GM18870 (cell line): ENCODE measurements at regions not wholly inside any gene's neighbourhood (a gene's known extent, or its start where the extent isn't known, plus 50 kb on each side); places are given as distances from the start of the nearest gene placed in this dataset.
"Not testable (repeated sequence)": the region's sequence is repeated elsewhere in the genome, so short reads cannot be mapped to it uniquely, and the experiment has no call there.

ENCODE experiments used
- ATAC-seq: cut with Tn5 transposase; IDR thresholded peaks from one replicate; pipeline ENCODE4 v1.9.1; 2021; ENCODE audit warnings: moderate library complexity; ENCODE audit not compliant: unreplicated experiment

DNA sequence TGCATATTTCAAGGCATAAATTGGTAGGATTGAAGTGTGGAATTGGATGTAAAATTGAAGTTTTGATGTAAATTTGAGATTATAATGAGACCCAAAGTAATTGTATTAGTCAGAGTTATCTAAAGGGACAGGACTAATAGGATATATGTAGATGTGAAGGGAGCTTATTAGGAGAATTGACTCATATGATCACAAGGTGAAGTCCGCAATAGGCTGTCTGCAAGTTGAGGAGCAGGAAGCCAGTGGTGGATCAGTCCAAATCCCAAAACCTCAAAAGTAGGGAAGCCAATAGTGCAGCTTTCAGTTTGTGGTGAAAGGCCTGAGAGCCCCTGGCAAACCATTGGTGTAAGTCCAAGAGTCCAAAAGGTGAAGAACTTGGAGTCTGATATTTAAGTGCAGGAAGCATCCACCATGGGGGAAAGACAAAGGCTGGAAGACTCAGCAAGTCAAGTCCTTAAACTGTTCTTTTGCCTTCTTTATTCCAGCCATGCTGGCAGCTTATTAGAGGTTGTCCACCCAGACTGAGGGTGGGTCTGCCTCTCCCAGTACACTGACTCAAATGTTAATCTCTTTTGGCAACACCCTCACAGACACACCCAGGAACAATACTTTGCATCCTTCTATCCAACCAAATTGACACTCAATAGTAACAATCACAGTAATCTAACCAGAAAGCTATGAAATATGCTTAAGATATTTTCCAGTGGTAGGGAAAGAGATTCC, 442.6 kb upstream of the PTCHD4 start:
- ATAC-seq, result no peak

DNA sequence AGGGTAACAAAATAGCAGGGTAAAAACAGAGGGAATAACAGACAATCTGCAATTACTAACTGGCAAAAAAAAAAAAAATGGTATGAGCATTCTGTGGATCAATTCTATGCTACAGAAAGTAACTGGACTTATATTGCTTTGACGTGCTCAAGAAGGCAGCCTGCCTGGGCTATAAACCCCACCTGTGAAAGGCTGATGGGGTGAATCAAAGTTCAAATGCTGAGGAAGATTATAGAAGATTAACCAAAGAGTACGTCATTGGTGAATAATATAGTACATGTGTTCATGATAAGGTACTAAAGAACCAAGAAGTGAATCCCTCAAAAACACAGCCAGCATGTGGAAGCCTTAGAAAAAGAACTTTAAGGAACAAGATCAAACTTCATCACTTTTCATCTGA, 441.9 kb upstream of the PTCHD4 start:
- no peak for ATAC-seq

DNA sequence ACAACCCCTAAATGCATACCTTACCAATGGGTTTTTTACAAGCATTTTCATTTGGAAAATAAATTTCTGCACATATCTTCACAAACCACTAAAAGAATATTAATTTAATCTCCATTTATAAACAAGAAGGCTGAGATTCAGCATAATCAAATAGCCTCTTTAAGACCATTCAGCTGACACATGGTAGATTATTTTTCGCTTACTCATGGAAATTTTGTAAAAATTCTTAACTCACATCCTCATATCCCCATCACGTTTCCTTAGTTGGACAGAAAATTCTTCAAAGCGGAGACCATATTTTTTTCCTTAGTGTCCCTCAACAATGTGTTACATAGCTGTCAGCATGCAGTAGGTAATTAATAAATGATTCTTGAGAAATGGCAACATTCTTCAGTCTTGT, 439.6 kb upstream of the PTCHD4 start:
- no peak for ATAC-seq

DNA sequence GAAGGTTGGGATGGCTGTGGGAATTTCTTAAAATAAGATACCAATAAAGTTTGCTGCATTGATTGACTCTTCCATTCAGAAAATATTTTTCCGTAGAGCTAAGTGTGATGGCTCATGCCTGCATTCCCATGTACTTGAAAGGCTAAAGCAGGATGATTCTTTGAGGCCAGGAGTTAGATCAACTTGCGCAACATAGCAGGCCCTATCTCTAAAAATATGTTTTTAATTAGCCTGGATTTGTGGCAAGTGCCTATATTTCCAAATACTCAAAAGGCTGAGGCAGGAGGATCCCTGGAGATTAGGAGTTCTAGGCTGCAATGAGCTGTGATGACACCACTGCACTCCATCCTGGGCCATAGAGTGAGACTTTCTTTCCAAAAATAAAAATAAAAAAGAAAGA, 431.2 kb upstream of the PTCHD4 start:
- ATAC-seq, result no peak

DNA sequence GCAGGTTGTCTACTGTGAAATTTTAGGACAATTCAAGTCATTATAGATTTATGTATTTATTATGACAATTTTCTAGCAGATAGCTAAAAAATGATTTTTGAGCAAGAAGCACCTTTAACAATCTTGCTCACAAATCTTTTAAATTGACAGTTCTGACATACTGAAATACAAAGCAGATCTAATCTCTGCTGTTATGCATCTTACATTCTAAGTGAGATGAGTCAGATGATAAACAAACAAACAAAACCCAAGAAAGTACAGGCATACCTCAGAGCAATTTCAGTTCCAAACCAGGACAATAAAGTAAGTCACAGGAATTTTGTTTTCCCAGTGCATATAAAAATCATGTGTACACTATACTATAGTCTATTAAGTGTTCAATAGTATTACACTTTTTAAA, 430.7 kb upstream of the PTCHD4 start:
- no peak for ATAC-seq

DNA sequence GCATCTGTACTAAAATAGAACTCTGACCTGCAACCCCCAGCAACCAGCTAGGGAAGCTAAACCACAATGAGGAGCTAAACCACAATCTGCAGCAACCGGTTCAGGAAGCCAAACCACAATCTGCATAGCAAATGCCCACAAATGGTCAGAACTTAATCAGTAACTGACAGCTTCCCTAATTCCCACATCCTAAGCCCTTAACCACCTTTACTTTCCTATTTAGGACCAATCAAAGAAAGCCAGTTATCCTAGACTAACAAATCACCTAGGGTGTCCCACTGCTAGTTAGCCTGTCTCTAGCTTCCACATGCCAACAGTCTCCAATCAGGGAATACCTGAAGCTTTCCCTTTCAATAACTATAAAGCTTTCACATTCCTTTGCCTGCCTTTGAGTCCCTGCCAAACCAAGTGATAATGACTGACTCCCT, 424.6 kb upstream of the PTCHD4 start:
- ATAC-seq, result no peak

DNA sequence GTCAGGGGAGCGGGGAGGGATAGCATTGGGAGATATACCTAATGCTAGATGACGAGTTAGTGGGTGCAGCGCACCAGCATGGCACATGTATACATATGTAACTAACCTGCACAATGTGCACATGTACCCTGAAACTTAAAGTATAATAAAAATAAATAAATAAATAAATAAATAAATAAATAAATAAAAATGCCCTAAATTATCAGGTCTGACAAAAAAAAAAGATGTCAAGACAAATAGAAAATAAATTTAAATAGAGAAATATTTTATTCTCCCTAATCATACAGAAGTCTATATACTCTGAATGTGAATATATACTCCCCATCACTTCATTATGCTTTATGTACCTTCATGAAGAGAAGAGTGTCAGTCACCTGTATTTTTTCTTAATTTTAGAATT, 420.0 kb upstream of the PTCHD4 start:
- not testable (repeated sequence) for ATAC-seq

DNA sequence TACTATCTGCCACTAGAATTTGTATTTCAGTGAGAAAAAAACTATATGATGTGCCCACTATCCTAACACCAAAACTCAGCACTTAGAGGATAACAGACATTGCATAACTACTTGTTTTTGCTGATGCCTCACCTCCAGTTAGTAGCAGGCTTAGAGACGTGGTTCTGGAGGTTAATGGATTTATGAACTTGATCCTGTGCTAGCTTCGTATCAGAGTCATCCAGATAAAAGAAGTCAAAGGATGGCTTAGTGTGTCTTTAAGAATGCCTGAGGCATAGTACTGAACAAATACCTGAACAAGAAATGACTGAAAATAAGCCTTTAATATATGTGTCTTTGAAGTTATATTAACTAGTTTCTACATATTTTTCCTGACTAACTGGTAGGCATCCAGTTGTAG, 414.9 kb upstream of the PTCHD4 start:
- ATAC-seq, result no peak

DNA sequence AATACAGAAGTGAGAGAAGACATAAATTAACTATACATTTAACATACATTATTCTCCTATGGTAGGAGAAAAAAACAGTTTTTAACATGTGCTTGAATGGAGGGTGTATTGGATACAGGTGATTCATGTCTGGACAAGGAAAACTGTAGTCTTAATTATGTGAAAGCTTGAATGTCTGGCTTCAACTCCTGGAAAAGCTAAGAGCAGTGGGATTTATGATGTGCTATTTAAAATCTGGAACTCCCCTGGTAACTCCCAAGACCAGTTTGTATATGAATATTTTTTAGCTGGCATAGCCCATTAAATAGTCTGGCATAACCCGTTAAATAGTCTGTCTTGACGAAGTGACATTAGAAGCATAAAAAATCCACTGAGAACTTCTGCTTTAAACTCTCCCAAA, 410.0 kb upstream of the PTCHD4 start:
- no peak for ATAC-seq

DNA sequence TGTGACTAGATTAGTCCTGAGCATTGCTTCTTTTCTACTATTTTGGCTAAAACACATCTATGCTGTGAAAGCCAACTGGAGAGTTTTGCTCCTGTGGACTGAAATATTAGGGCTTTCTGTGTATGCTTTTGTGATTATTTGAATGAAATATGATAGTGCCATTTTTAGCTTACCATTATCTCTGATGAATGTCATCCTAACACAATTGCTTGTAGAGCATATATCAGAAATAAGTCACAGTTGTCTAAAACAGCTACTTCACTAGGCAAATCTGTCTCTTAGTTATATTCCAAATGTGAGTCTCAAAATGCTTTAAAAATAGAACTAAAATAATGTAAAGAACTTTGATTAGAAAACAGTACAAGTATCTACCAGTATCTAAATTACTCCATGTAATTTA, 401.4 kb upstream of the PTCHD4 start:
- no peak for ATAC-seq

DNA sequence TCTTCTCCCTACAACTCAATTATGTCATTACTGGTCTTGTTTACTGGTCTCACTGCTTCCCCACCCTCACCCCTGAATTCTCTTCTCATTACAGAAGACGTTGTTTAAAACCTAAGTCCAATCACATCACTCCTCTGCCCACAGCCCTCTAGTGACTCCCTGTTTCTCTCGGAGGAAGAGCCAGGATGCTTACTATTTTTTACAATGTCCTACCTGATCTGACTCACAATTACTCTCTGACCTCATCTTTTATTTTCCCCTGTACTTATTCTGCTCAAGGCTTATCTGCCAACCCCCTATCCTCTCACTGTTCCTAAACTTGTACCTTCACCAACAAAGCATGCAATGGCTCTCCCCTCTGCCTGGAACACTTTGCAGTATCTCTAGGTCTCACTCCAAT, 400.4 kb upstream of the PTCHD4 start:
- no peak for ATAC-seq

DNA sequence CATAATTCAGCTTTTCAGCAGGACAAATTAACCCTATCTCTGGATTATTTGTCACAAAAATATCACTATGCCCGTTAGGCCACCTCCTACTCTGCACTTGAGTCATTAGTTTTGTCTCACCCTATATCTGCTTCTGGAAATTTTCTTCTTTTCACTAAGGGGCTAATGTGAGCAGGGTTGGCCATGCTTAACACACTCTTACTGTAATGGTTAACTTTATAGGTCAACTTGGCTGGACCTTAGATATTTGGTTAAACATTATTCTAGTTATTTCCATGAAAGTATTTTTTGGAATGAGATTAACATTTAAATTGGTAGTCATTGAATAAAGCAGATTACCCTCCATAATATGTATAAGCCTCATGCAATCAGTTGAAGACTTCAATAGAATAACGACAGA, 394.6 kb upstream of the PTCHD4 start:
- no peak for ATAC-seq

DNA sequence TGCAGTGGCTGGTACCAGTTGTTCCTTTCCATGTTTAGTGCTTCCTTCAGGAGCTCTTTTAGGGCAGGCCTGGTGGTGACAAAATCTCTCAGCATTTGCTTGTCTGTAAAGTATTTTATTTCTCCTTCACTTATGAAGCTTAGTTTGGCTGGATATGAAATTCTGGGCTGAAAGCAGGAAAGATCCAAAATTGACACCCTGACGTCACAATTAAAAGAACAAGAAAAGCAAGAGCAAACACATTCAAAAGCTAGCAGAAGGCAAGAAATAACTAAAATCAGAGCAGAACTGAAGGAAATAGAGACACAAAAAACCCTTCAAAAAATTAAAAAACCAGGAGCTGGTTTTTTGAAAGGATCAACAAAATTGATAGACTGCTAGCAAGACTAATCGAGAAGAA, 382.4 kb upstream of the PTCHD4 start:
- ATAC-seq, result not testable (repeated sequence)

DNA sequence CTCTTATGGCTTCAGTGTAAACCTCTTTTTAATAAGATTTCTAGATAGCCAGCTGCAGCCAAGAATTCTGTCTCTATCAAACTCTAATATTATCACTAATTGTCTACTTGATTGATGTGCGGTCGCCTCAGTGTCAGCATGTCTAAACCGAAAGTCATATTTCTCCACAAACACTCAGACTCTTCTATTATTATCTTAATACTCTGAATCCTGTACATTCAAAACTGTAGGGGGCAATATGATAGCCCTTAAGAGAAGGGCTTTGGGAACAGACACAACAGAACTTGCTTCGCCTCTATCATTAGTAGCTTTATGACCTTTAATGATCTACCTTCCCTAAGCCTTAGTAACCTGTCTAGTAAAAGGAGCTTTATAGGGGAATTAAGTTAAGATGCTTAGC, 379.7 kb upstream of the PTCHD4 start:
- no peak for ATAC-seq

DNA sequence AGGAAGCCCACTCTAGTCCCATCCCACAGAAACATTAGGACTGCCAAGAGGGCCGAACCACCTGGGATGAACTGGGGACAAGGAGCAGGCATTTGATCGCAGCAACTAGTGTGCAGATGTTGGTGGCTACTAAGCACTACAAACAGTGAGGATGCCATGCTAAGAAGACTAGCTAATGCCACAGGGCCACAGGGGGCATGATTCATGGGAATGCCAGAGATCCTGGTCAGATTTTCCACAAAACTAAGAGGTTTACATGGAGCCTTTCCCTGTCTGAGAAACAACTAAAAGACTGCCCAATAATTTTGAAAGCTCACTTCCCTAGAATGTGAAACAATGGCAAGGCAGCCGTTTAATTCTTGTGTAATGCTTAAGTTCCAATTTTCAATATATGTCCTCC, 375.9 kb upstream of the PTCHD4 start:
- no peak for ATAC-seq

DNA sequence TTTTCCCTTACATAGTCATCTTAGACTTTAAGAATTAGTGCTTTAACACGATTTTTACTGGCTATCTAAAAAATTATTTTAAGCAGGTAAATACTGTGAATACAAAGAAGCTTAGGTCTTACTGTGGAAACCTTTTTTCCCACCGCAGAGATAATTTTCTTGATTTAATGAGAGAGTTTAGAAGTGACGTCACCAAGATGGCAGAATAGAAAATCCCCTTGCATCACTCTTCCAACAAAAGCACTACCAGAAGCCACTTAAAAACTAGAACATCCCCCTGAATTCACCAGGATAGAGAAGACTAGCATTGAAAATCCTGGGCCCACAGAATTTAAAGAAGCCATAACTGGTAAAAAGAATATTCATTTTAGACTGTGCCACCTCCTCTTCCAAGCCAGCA, 375.4 kb upstream of the PTCHD4 start:
- no peak for ATAC-seq

DNA sequence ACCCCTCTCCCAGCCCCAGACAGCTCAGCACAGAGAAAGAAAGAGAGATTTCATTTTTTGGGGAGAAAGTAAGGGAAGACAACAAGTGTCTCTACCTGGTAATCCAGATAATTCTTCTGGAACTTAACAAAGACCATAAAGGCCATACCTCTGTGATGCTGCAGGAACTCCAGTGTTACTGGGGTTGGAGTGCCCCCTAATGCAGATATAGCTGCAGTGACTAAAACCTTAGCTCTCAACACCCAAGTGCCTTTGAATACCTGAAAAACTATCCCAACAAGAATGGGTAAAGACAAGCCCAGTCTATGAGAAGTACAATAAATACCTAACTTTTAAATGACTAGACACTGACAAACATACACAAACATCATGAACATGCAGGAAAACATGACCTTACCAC, 365.3 kb upstream of the PTCHD4 start:
- no peak for ATAC-seq

DNA sequence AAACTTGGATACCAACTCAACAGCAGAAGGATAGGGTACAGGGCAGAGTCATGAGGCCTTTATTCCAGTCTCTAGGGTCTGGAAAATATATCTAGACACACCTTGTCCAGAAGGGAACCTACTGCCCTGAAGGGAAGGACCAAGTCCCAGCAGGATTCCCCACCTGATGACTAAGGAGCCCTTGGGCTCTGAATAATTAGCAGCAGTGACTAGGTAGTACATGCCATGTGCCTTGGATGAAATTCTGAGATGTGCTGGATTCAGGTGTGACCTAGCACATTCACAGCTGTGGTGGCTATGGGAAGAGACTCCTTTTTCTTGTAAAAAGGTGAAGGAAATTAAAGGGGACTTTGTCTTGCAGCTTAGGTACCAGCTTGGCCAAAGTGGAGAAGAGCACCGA, 364.3 kb upstream of the PTCHD4 start:
- ATAC-seq, result no peak

DNA sequence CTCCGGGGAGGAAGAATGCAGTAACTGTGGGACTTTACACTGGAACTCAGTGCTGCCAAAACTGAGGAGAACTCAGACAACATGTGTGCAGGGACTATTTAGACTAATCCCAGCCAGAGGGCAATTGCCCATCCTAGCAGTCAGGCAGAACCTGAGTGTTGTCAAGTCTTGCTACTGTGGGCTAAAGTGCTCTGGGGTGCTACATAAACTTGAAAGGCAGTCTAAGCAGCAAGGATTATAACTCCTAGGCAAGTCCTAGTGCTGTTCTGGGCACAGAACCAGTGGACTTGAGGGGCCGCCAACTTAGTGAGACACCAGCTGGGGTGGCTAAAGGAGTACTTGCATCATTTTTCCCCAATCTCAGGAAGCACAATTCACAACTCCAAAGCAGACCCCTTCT, 363.8 kb upstream of the PTCHD4 start:
- ATAC-seq, result no peak

DNA sequence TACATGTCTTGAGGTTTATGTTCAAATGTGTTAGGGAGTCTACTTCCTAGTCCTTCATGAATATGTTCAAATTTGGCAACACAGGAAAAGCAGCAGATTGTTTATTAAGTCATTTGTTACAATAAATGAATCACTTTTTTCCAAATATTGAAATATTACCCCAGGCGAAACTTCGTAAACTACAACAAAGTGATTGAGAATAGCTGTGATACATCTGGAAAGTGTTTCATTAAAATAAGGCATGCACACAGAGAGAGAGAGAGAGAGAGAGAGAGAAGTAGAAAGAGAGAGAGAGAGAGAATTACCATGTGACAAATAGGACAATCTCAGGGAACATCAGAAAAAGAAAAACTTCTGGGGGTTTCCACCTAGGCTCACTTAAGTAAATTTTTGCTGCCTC, 363.1 kb upstream of the PTCHD4 start:
- ATAC-seq, result no peak

DNA sequence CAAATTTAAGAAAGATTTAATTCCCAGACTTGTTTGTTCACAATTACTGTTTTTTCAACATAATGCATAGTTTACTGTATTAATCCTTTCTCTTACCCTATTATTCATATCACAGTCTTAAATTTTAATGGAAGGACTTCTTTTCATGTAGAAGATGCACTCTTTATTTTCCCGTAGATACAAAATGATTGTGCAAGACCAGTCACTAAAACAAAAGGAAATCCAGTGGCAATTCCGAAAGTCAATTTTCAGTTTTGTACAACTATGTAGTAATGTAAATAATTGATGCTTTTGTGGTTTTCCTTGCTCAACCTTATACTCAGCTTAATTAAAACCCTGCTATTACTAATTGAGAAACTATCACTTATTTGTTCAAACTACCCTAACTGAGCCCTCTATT, 361.5 kb upstream of the PTCHD4 start:
- no peak for ATAC-seq

DNA sequence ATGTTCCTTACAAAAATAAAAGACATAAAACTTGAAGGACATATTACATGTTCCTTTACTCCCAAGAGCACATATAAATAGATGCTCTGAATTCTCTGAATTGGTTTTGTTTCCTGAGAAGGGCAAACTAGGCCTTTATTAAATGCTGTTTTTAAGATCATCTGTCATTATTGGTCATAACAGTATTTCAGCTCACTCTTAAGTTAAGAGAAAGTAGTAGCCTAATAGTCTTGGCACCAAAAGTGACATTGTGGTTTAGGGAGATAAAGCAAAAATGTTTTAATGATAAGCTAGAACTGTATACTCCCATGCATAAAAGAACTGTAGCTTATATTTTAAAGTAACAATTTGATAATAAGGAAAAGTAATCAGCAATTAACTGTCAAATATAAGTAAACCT, 361.1 kb upstream of the PTCHD4 start:
- ATAC-seq, result no peak

DNA sequence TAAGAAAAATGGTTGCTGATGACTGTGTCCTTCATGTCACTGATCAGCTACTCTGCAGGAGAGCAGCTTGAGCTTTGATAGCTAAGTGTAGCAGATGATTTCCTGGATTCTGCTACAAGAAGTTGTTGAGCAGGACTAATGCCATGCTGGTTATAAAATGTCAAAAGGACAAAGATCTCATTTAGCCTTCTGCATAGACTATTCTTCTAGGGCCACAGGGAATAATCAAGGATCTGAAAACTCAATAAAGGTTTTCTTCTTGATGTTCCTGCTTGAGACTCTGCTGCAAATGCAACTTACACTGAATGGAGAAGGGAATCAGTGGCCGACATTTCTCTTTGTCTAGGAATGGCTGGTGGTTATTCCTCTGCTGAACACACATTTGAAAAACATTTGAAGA, 360.3 kb upstream of the PTCHD4 start:
- no peak for ATAC-seq
